Loucy (cell line): ENCODE measurements at regions not wholly inside any gene's neighbourhood (a gene's known extent, or its start where the extent isn't known, plus 50 kb on each side); places are given as distances from the start of the nearest gene placed in this dataset.

ENCODE experiments used
- CTCF ChIP-seq: fragments of 200-600 bp; sonication (generic); conservative IDR thresholded peaks from 2 replicates; pipeline ENCODE4 v1.5.1; 2014; ENCODE audit warnings: mild to moderate bottlenecking, antibody characterized with exemption, low read length
- EZH2phosphoT487 ChIP-seq: fragments of 200-600 bp; IDR thresholded peaks from 2 replicates; pipeline ENCODE4 v1.6.1; 2018; ENCODE audit warnings: antibody characterized with exemption, mild to moderate bottlenecking, moderate library complexity, borderline replicate concordance

- TF ChIP-seq EZH2phosphoT487 (no peak), CTCF (no peak)
Observed at GRCh38 chr2:147487978-147488289, 356.9 kb upstream of the ACVR2A start.
